HEK293 (cell line): ENCODE measurements at regions not wholly inside any gene's neighbourhood (a gene's known extent, or its start where the extent isn't known, plus 50 kb on each side); places are given as distances from the start of the nearest gene placed in this dataset.

Experiments
- CTCF ChIA-PET: fragments of 350-600 bp; formaldehyde crosslinking; extraction: SDS; loops from one replicate; lab custom pipeline; 2021; ENCODE audit warnings: antibody characterized with exemption; lab: Yijun Ruan, JAX
- POLR2A ChIA-PET: fragments of 300-600 bp; formaldehyde crosslinking; extraction: SDS; loops from one replicate; lab custom pipeline; 2020; ENCODE audit warnings: antibody characterized with exemption, inconsistent platforms; lab: Yijun Ruan, JAX
- H3K27ac ChIP-seq: fragments of 200-500 bp; sonication (Bioruptor generic); 2 replicates; pipeline ENCODE4 v1.5.1; 2014; ENCODE audit warnings: low read depth, low read length, control low read depth, inconsistent platforms; ENCODE audit errors: extremely low read depth
- H3K36me3 ChIP-seq, 2 experiments: fragments of 200-500 bp in 1 of 2; sonication (Bioruptor generic) in 1 of 2; 1 replicate in 1 of 2; 2 replicates in 1 of 2; pipeline ENCODE4 v1.5.1; 2014 to 2017; ENCODE audit warnings: inconsistent platforms in 2 of 2, low read length in 2 of 2; ENCODE audit not compliant: control insufficient read depth in 2 of 2, insufficient read depth in 1 of 2
- H3K4me1 ChIP-seq: fragments of 200-500 bp; sonication (Bioruptor generic); 2 replicates; pipeline ENCODE4 v1.5.1; 2014; ENCODE audit warnings: mild to moderate bottlenecking, low read length, inconsistent platforms; ENCODE audit not compliant: control insufficient read depth, insufficient read depth
- H3K4me3 ChIP-seq: 2 replicates; pipeline ENCODE4 v1.5.1; 2011; ENCODE audit warnings: low read depth, mild to moderate bottlenecking, control low read depth, low read length, moderate library complexity
- H3K9me3 ChIP-seq: fragments of 200-500 bp; sonication (Bioruptor generic); 2 replicates; pipeline ENCODE4 v1.5.1; 2014; ENCODE audit warnings: low read depth, low read length, inconsistent platforms; ENCODE audit not compliant: control insufficient read depth, insufficient read depth
- BCL11A ChIP-seq: fragments of 450-650 bp; formaldehyde crosslinking; IDR thresholded peaks from 2 replicates; pipeline ENCODE4 v1.5.1; 2016; ENCODE audit warnings: low read depth, missing biosample characterization, missing genetic modification characterization
- BCL6B ChIP-seq: fragments of 450-650 bp; formaldehyde crosslinking; IDR thresholded peaks from 2 replicates; pipeline ENCODE4 v1.5.1; 2017; ENCODE audit warnings: missing biosample characterization, missing genetic modification characterization
- EGR2 ChIP-seq: fragments of 450-650 bp; formaldehyde crosslinking; IDR thresholded peaks from 2 replicates; pipeline ENCODE4 v1.5.1; 2016; ENCODE audit warnings: low read depth, missing biosample characterization, missing genetic modification characterization
- GLI4 ChIP-seq: fragments of 450-650 bp; formaldehyde crosslinking; IDR thresholded peaks from 2 replicates; pipeline ENCODE4 v1.5.1; 2016; ENCODE audit warnings: missing biosample characterization, missing genetic modification characterization
- GLIS1 ChIP-seq: fragments of 450-650 bp; formaldehyde crosslinking; IDR thresholded peaks from 2 replicates; pipeline ENCODE4 v1.5.1; 2016; ENCODE audit warnings: missing biosample characterization, missing genetic modification characterization
- OVOL3 ChIP-seq: fragments of 450-650 bp; formaldehyde crosslinking; IDR thresholded peaks from 2 replicates; pipeline ENCODE4 v1.5.1; 2016; ENCODE audit warnings: missing biosample characterization, missing genetic modification characterization
- PBX3 ChIP-seq: sonication (generic); formaldehyde crosslinking; IDR thresholded peaks from 2 replicates; pipeline ENCODE4 v1.8.1; 2022; ENCODE audit warnings: mild to moderate bottlenecking, moderate library complexity, missing genetic modification reagents
- RBAK ChIP-seq: fragments of 450-650 bp; formaldehyde crosslinking; IDR thresholded peaks from 2 replicates; pipeline ENCODE4 v1.5.1; 2016; ENCODE audit warnings: missing biosample characterization, missing genetic modification characterization
- ZBTB1 ChIP-seq: fragments of 450-650 bp; formaldehyde crosslinking; IDR thresholded peaks from 2 replicates; pipeline ENCODE4 v1.5.1; 2016; ENCODE audit warnings: missing biosample characterization, missing genetic modification characterization
- ZBTB17 ChIP-seq: fragments of 450-650 bp; formaldehyde crosslinking; IDR thresholded peaks from 2 replicates; pipeline ENCODE4 v1.5.1; 2016; ENCODE audit warnings: missing biosample characterization, missing genetic modification characterization
- ZBTB20 ChIP-seq: fragments of 450-650 bp; formaldehyde crosslinking; IDR thresholded peaks from 2 replicates; pipeline ENCODE4 v1.5.1; 2016; ENCODE audit warnings: missing biosample characterization, missing genetic modification characterization
- ZBTB7A ChIP-seq: fragments of 450-650 bp; formaldehyde crosslinking; IDR thresholded peaks from 2 replicates; pipeline ENCODE4 v1.5.1; 2016; ENCODE audit warnings: low read depth, missing biosample characterization, missing genetic modification characterization
- ZNF121 ChIP-seq: fragments of 450-650 bp; formaldehyde crosslinking; IDR thresholded peaks from 2 replicates; pipeline ENCODE4 v1.5.1; 2016; ENCODE audit warnings: missing biosample characterization, missing genetic modification characterization
- ZNF18 ChIP-seq: fragments of 450-650 bp; formaldehyde crosslinking; IDR thresholded peaks from 2 replicates; pipeline ENCODE4 v1.5.1; 2016; ENCODE audit warnings: missing biosample characterization, missing genetic modification characterization
- ZNF274 ChIP-seq, 2 experiments: fragments of 200-500 bp in 1 of 2; fragments of 450-650 bp in 1 of 2; sonication (Bioruptor generic) in 1 of 2; formaldehyde crosslinking in 1 of 2; IDR thresholded peaks; 2 replicates each; pipeline versions ENCODE4 v1.5.1 to v1.6.1; 2014 to 2016; ENCODE audit warnings: borderline replicate concordance in 1 of 2, inconsistent platforms in 1 of 2, low read length in 1 of 2, missing biosample characterization in 1 of 2, missing genetic modification characterization in 1 of 2
- ZNF394 ChIP-seq: fragments of 450-650 bp; formaldehyde crosslinking; IDR thresholded peaks from 2 replicates; pipeline ENCODE4 v1.5.1; 2016; ENCODE audit warnings: missing biosample characterization, missing genetic modification characterization, mild to moderate bottlenecking, moderate library complexity, borderline replicate concordance
- ZNF423 ChIP-seq: fragments of 450-650 bp; formaldehyde crosslinking; IDR thresholded peaks from 2 replicates; pipeline ENCODE4 v1.5.1; 2016; ENCODE audit warnings: missing biosample characterization, missing genetic modification characterization
- ZNF426 ChIP-seq: fragments of 450-650 bp; formaldehyde crosslinking; IDR thresholded peaks from 2 replicates; pipeline ENCODE4 v1.5.1; 2017; ENCODE audit warnings: missing biosample characterization, missing genetic modification characterization, mild to moderate bottlenecking, inconsistent platforms, moderate library complexity
- ZNF555 ChIP-seq: fragments of 450-650 bp; formaldehyde crosslinking; conservative IDR thresholded peaks from 2 replicates; pipeline ENCODE4 v1.5.1; 2017; ENCODE audit warnings: missing biosample characterization, mild to moderate bottlenecking, missing genetic modification characterization, inconsistent platforms
- ZNF560 ChIP-seq: fragments of 450-650 bp; formaldehyde crosslinking; IDR thresholded peaks from 2 replicates; pipeline ENCODE4 v1.5.1; 2017; ENCODE audit warnings: missing biosample characterization, missing genetic modification characterization, borderline replicate concordance
- ZNF670 ChIP-seq: fragments of 450-650 bp; formaldehyde crosslinking; IDR thresholded peaks from 2 replicates; pipeline ENCODE4 v1.5.1; 2016; ENCODE audit warnings: missing biosample characterization, missing genetic modification characterization, low read depth
- ZNF776 ChIP-seq: fragments of 450-650 bp; formaldehyde crosslinking; IDR thresholded peaks from 2 replicates; pipeline ENCODE4 v1.5.0; 2017; ENCODE audit warnings: missing biosample characterization, missing genetic modification characterization, borderline replicate concordance
- ZNF785 ChIP-seq: fragments of 450-650 bp; formaldehyde crosslinking; IDR thresholded peaks from 2 replicates; pipeline ENCODE4 v1.5.1; 2016; ENCODE audit warnings: missing biosample characterization, missing genetic modification characterization
- TF ChIP-seq, protein P1 (sequence below): fragments of 450-650 bp; formaldehyde crosslinking; IDR thresholded peaks from 2 replicates; pipeline ENCODE4 v1.5.1; 2016; ENCODE audit warnings: missing biosample characterization, missing genetic modification characterization
- TF ChIP-seq, protein P2 (sequence below): fragments of 450-650 bp; formaldehyde crosslinking; IDR thresholded peaks from 2 replicates; pipeline ENCODE4 v1.5.1; 2017; ENCODE audit warnings: missing biosample characterization, missing genetic modification characterization
- TF ChIP-seq, protein P3 (sequence below): fragments of 450-650 bp; IDR thresholded peaks from 2 replicates; pipeline ENCODE4 v1.5.1; 2018; ENCODE audit warnings: missing biosample characterization, missing genetic modification characterization

DNA sequence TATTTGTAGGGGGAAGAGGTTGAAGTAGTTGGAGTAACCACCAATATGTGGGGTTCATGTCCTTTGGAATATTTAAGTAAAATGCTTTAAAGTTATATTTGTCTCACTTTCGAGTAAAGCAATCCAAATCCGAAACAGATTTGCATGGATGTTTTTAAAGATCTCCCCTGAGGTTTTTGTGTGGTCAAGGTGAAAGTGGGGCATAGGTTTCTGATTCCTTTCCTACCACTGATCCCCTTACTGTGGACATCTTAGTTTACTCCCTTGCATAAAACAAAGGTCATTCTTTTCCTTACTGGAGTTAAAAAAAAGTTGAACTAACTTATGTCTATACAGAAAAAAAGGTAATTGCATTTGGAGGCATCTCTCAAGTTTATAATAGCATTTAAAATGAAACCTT, 71.9 kb upstream of the PHOX2B start:
- ChIA-PET CTCF (no interaction called here), POLR2A (no interaction called here)
- H3K4me1 ChIP-seq = no peaks in the 10 kb centered on the region
- no peak overlapping the region for H3K27ac ChIP-seq
- H3K4me3 ChIP-seq = no peak overlapping the region
- TF ChIP-seq, protein P1, sequence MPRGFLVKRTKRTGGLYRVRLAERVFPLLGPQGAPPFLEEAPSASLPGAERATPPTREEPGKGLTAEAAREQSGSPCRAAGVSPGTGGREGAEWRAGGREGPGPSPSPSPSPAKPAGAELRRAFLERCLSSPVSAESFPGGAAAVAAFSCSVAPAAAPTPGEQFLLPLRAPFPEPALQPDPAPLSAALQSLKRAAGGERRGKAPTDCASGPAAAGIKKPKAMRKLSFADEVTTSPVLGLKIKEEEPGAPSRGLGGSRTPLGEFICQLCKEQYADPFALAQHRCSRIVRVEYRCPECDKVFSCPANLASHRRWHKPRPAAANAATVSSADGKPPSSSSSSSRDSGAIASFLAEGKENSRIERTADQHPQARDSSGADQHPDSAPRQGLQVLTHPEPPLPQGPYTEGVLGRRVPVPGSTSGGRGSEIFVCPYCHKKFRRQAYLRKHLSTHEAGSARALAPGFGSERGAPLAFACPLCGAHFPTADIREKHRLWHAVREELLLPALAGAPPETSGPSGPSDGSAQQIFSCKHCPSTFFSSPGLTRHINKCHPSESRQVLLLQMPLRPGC (tag by site-specific recombination) = no peak
- TF ChIP-seq GLI4 (tag by site-specific recombination) = no peak
- TF ChIP-seq ZNF121 (tag by site-specific recombination) = no peak
- no peak for TF ChIP-seq ZNF555 (tag by site-specific recombination)
- TF ChIP-seq ZBTB20 (tag by site-specific recombination) = no peak
- no peak for TF ChIP-seq ZNF785
- no peak for TF ChIP-seq ZBTB1 (tag by site-specific recombination)
- TF ChIP-seq, protein P2, sequence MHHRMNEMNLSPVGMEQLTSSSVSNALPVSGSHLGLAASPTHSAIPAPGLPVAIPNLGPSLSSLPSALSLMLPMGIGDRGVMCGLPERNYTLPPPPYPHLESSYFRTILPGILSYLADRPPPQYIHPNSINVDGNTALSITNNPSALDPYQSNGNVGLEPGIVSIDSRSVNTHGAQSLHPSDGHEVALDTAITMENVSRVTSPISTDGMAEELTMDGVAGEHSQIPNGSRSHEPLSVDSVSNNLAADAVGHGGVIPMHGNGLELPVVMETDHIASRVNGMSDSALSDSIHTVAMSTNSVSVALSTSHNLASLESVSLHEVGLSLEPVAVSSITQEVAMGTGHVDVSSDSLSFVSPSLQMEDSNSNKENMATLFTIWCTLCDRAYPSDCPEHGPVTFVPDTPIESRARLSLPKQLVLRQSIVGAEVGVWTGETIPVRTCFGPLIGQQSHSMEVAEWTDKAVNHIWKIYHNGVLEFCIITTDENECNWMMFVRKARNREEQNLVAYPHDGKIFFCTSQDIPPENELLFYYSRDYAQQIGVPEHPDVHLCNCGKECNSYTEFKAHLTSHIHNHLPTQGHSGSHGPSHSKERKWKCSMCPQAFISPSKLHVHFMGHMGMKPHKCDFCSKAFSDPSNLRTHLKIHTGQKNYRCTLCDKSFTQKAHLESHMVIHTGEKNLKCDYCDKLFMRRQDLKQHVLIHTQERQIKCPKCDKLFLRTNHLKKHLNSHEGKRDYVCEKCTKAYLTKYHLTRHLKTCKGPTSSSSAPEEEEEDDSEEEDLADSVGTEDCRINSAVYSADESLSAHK = no peak
- no peak for TF ChIP-seq ZNF426
- no peak for TF ChIP-seq ZBTB17 (tag by site-specific recombination)
- no peak for TF ChIP-seq ZNF394 (tag by site-specific recombination)
- TF ChIP-seq BCL6B (tag by site-specific recombination) = no peak
- no peak for TF ChIP-seq ZNF560
- no peak for TF ChIP-seq RBAK (tag by site-specific recombination)
- TF ChIP-seq, protein P3, sequence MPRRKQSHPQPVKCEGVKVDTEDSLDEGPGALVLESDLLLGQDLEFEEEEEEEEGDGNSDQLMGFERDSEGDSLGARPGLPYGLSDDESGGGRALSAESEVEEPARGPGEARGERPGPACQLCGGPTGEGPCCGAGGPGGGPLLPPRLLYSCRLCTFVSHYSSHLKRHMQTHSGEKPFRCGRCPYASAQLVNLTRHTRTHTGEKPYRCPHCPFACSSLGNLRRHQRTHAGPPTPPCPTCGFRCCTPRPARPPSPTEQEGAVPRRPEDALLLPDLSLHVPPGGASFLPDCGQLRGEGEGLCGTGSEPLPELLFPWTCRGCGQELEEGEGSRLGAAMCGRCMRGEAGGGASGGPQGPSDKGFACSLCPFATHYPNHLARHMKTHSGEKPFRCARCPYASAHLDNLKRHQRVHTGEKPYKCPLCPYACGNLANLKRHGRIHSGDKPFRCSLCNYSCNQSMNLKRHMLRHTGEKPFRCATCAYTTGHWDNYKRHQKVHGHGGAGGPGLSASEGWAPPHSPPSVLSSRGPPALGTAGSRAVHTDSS (tag by site-specific recombination) = no peak
- no peak for TF ChIP-seq OVOL3 (tag by site-specific recombination)
- TF ChIP-seq ZNF670 (tag by site-specific recombination) = no peak
- TF ChIP-seq ZBTB7A (tag by site-specific recombination) = no peak
- no peak for TF ChIP-seq ZNF423 (tag by site-specific recombination)
- no peak for TF ChIP-seq ZNF776 (tag by site-specific recombination)
- H3K36me3 ChIP-seq = no peaks in the 10 kb centered on the region
- H3K9me3 ChIP-seq = no peaks in the 10 kb centered on the region

DNA sequence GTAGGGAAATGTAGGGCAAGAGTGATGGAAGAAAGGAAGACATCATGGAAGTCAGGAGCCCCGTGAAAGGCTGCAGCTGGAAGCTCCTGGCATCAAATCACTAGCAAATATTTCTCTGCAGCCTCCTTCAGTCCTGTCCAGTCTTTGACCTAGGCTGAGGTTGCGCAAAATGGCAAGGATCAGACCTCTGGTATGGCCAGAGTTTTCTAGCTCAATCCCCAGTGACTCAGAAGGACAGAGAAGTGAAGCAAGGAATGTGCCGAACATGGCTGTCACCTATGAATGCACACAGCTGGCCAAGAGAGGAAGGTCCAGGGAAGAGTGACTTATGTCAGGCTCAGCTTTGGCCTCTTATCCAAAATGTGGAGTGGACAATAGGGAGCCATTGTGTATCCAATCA, 71.1 kb upstream of the PHOX2B start:
- ChIA-PET CTCF (no interaction called here), POLR2A (no interaction called here)
- TF ChIP-seq ZNF18 (tag by site-specific recombination) (no peak), PBX3 (CRISPR knock-in tag) (no peak), EGR2 (tag by site-specific recombination) (no peak), ZNF274 (IDR thresholded peaks at IDR 0.05; ENCODE audit: low read length) (no peak), ZNF274 (tag by site-specific recombination; IDR thresholded peaks at IDR 0.05; ENCODE audit: borderline replicate concordance) (no peak), BCL11A (tag by site-specific recombination) (no peak), GLIS1 (no peak)

More for the DNA sequence above, 71.1 kb upstream of the PHOX2B start:
- Histone ChIP-seq H3K27ac (no peak overlapping the region), H3K36me3 (no peaks in the 10 kb centered on the region), H3K4me1 (no peaks in the 10 kb centered on the region), H3K9me3 (no peaks in the 10 kb centered on the region), H3K4me3 (no peak overlapping the region)
